DND-41 (cell line): ENCODE measurements at regions not wholly inside any gene's neighbourhood (a gene's known extent, or its start where the extent isn't known, plus 50 kb on each side); places are given as distances from the start of the nearest gene placed in this dataset.

Source experiments
- ATAC-seq: fragments of 200-7000 bp; cut with Tn5 transposase; 3 replicates; pipeline ENCODE4 v1.9.1; 2021; ENCODE audit warnings: low read depth; ENCODE audit not compliant: insufficient read depth
- DNase-seq: peaks from one replicate; pipeline ENCODE4 v3.0.0-alpha.2; 2020
- H2AFZ ChIP-seq: 2 replicates; pipeline ENCODE4 v1.6.0; 2012; ENCODE audit warnings: low read depth, low read length
- H3K27ac ChIP-seq: 2 replicates; pipeline ENCODE4 v1.5.1; 2012; ENCODE audit warnings: low read length, inconsistent platforms
- H3K27me3 ChIP-seq: fragments of 200-600 bp; sonication (generic); 2 replicates; pipeline ENCODE4 v1.6.0; 2012; ENCODE audit warnings: low read length, mild to moderate bottlenecking, inconsistent platforms; ENCODE audit not compliant: insufficient read depth, poor library complexity
- H3K36me3 ChIP-seq: 2 replicates; pipeline ENCODE4 v1.5.1; 2012; ENCODE audit warnings: low read length, inconsistent platforms; ENCODE audit not compliant: insufficient read depth
- H3K4me1 ChIP-seq: 2 replicates; pipeline ENCODE4 v1.5.1; 2012; ENCODE audit warnings: mild to moderate bottlenecking, low read length; ENCODE audit not compliant: insufficient read depth
- H3K4me2 ChIP-seq: 2 replicates; pipeline ENCODE4 v1.6.0; 2012; ENCODE audit warnings: mild to moderate bottlenecking, moderate library complexity, low read length, inconsistent platforms; ENCODE audit not compliant: insufficient read depth
- H3K4me3 ChIP-seq, 2 experiments: fragments of 200-600 bp in 1 of 2; shearing (Covaris generic) in 1 of 2; 2 replicates each; pipeline ENCODE4 v1.5.1; 2012 to 2016; ENCODE audit warnings: inconsistent platforms in 2 of 2, low read length in 2 of 2, mild to moderate bottlenecking in 2 of 2, low read depth in 1 of 2, moderate library complexity in 1 of 2
- H3K79me2 ChIP-seq: 2 replicates; pipeline ENCODE4 v1.6.0; 2012; ENCODE audit warnings: low read length, inconsistent platforms; ENCODE audit not compliant: insufficient read depth
- H3K9ac ChIP-seq: 2 replicates; pipeline ENCODE4 v1.6.0; 2012; ENCODE audit warnings: low read depth, mild to moderate bottlenecking, inconsistent platforms, low read length, moderate library complexity
- H3K9me3 ChIP-seq: 2 replicates; pipeline ENCODE4 v1.5.1; 2012; ENCODE audit warnings: low read length, moderate library complexity, mild to moderate bottlenecking, inconsistent platforms; ENCODE audit not compliant: insufficient read depth, severe bottlenecking
- H4K20me1 ChIP-seq: 2 replicates; pipeline ENCODE4 v1.6.0; 2012; ENCODE audit warnings: low read length; ENCODE audit not compliant: insufficient read depth
- EZH2 ChIP-seq: IDR thresholded peaks from 3 replicates; pipeline ENCODE4 v1.6.1; 2012; ENCODE audit warnings: borderline replicate concordance, low read depth, mild to moderate bottlenecking, moderate library complexity, low read length, inconsistent platforms; ENCODE audit not compliant: severe bottlenecking
- TF ChIP-seq, protein P1 (sequence below): IDR thresholded peaks from 2 replicates; pipeline ENCODE4 v1.5.1; 2012; ENCODE audit warnings: borderline replicate concordance, low read length, moderate library complexity, mild to moderate bottlenecking; ENCODE audit not compliant: poor library complexity, severe bottlenecking; ENCODE audit errors: extremely low read depth

GRCh38 chr6:63521475-63522210 lies 50.6 kb upstream of the LOC128125822 start:
- H3K36me3 ChIP-seq: no peaks in the 10 kb centered on the region
- DNase-seq: no peak
- H3K27me3 ChIP-seq: no peaks in the 10 kb centered on the region
- H3K4me1 ChIP-seq: no peaks in the 10 kb centered on the region
- no peak overlapping the region for H2AFZ ChIP-seq
- no peak overlapping the region for H3K27ac ChIP-seq
- H3K4me3 ChIP-seq: no peak overlapping the region
- no peaks in the 10 kb centered on the region for H4K20me1 ChIP-seq
- H3K4me2 ChIP-seq: no peak overlapping the region
- H3K79me2 ChIP-seq: no peaks in the 10 kb centered on the region
- ATAC-seq: no peak
- H3K9me3 ChIP-seq: no peaks in the 10 kb centered on the region
- TF ChIP-seq, protein P1, sequence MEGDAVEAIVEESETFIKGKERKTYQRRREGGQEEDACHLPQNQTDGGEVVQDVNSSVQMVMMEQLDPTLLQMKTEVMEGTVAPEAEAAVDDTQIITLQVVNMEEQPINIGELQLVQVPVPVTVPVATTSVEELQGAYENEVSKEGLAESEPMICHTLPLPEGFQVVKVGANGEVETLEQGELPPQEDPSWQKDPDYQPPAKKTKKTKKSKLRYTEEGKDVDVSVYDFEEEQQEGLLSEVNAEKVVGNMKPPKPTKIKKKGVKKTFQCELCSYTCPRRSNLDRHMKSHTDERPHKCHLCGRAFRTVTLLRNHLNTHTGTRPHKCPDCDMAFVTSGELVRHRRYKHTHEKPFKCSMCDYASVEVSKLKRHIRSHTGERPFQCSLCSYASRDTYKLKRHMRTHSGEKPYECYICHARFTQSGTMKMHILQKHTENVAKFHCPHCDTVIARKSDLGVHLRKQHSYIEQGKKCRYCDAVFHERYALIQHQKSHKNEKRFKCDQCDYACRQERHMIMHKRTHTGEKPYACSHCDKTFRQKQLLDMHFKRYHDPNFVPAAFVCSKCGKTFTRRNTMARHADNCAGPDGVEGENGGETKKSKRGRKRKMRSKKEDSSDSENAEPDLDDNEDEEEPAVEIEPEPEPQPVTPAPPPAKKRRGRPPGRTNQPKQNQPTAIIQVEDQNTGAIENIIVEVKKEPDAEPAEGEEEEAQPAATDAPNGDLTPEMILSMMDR: no peak
- no peak for TF ChIP-seq EZH2
- H3K9ac ChIP-seq: no peak overlapping the region
